HCT116 (cell line): ENCODE measurements at regions not wholly inside any gene's neighbourhood (a gene's known extent, or its start where the extent isn't known, plus 50 kb on each side); places are given as distances from the start of the nearest gene placed in this dataset.

Source experiments
- ATAC-seq: fragments of 200-7000 bp; cut with Tn5 transposase; 2 replicates; pipeline ENCODE4 v1.9.1; 2020; ENCODE audit warnings: mild to moderate bottlenecking, moderate library complexity
- BruUV-seq: library from RNA; stranded (reverse); fragments of 400-500 nt; replicated peaks from 2 replicates; lab custom pipeline; 2021; lab: Mats Ljungman, UMichigan
- CTCF ChIA-PET: fragments of 300-600 bp; sonication (Branson Sonifier 250); formaldehyde crosslinking; loops from one replicate; lab custom pipeline; 2021; ENCODE audit warnings: antibody characterized with exemption; lab: Charles Lee
- POLR2A ChIA-PET: fragments of 300-600, 350-600 bp; sonication (Branson Sonifier 250); formaldehyde crosslinking; loops from one replicate; lab custom pipeline; 2021; ENCODE audit warnings: antibody characterized with exemption; lab: Charles Lee
- RAD21 ChIA-PET, 2 experiments: fragments of 300-600 bp; sonication (Branson Sonifier 250); formaldehyde crosslinking; loops; one replicate each; lab custom pipeline; 2023; ENCODE audit warnings: low total read pairs in 2 of 2; ENCODE audit not compliant: uncharacterized antibody in 2 of 2, unreplicated experiment in 2 of 2, low non-redundant PET in 1 of 2; lab: Charles Lee
- DNase-seq: peaks from one replicate; pipeline ENCODE4 v3.0.0-alpha.2; 2010; ENCODE audit warnings: low read depth, low spot score
- H2AFZ ChIP-seq: fragments of 200-600 bp; shearing (Covaris generic), sonication (generic); 2 replicates; pipeline ENCODE4 v1.6.1; 2017; ENCODE audit warnings: low read depth, mixed run types, mixed read lengths, antibody characterized with exemption, low read length; ENCODE audit not compliant: poor library complexity, severe bottlenecking
- H3K27ac ChIP-seq: 2 replicates; pipeline ENCODE4 v1.5.1; 2012; ENCODE audit warnings: low read depth, low read length
- H3K27me3 ChIP-seq: fragments of 200-600 bp; sonication (generic); 2 replicates; pipeline ENCODE4 v1.6.1; 2016; ENCODE audit warnings: mixed run types, low read length, mixed read lengths; ENCODE audit not compliant: insufficient read depth
- H3K36me3 ChIP-seq, 2 experiments: fragments of 200-500 bp in 1 of 2; fragments of 200-600 bp in 1 of 2; sonication (Bioruptor generic) in 1 of 2; sonication (generic) in 1 of 2; 2 replicates each; pipeline versions ENCODE4 v1.5.1 to v1.6.1; 2014 to 2016; ENCODE audit warnings: low read length in 2 of 2, inconsistent platforms in 1 of 2, mixed read lengths in 1 of 2, mixed run types in 1 of 2; ENCODE audit not compliant: insufficient read depth in 2 of 2, control insufficient read depth in 1 of 2
- H3K4me1 ChIP-seq, 2 experiments: fragments of 200-600 bp in 1 of 2; sonication (generic) in 1 of 2; 2 replicates each; pipeline versions ENCODE4 v1.5.1 to v1.6.1; 2012 to 2017; ENCODE audit warnings: low read length in 2 of 2, inconsistent platforms in 1 of 2, mild to moderate bottlenecking in 1 of 2, mixed read lengths in 1 of 2, mixed run types in 1 of 2, moderate library complexity in 1 of 2; ENCODE audit not compliant: insufficient read depth in 2 of 2, control insufficient read depth in 1 of 2
- H3K4me2 ChIP-seq: fragments of 200-600 bp; sonication (generic); 2 replicates; pipeline ENCODE4 v1.6.1; 2017; ENCODE audit warnings: mixed run types, low read length, mixed read lengths
- H3K4me3 ChIP-seq, 2 experiments: fragments of 200-600 bp in 1 of 2; sonication (generic) in 1 of 2; replicated peaks in 1 of 2; 2 replicates each; pipeline ENCODE4 v1.5.1; 2011 to 2016; ENCODE audit warnings: low read length in 2 of 2, control low read depth in 1 of 2, low read depth in 1 of 2, mild to moderate bottlenecking in 1 of 2, mixed read lengths in 1 of 2, mixed run types in 1 of 2
- H3K79me2 ChIP-seq: fragments of 200-600 bp; sonication (generic); 2 replicates; pipeline ENCODE4 v1.6.1; 2017; ENCODE audit warnings: mild to moderate bottlenecking, mixed run types, low read length, moderate library complexity, mixed read lengths; ENCODE audit not compliant: insufficient read depth
- H3K9ac ChIP-seq: fragments of 200-600 bp; sonication (generic); 2 replicates; pipeline ENCODE4 v1.6.1; 2016; ENCODE audit warnings: low read length, mixed read lengths
- H3K9me2 ChIP-seq: fragments of 200-600 bp; sonication (generic), shearing (Covaris generic); 2 replicates; pipeline ENCODE4 v1.6.1; 2017; ENCODE audit warnings: mixed run types, mild to moderate bottlenecking, moderate library complexity; ENCODE audit not compliant: insufficient read depth
- H3K9me3 ChIP-seq, 2 experiments: fragments of 200-500 bp in 1 of 2; fragments of 200-600 bp in 1 of 2; sonication (Bioruptor generic) in 1 of 2; sonication (generic) in 1 of 2; 2 replicates each; pipeline ENCODE4 v1.6.1; 2014 to 2017; ENCODE audit warnings: low read length in 2 of 2, mixed read lengths in 2 of 2, inconsistent platforms in 1 of 2, low read depth in 1 of 2, mild to moderate bottlenecking in 1 of 2, mixed run types in 1 of 2, moderate library complexity in 1 of 2; ENCODE audit not compliant: control insufficient read depth in 1 of 2, insufficient read depth in 1 of 2
- H4K20me1 ChIP-seq: fragments of 200-600 bp; sonication (generic), shearing (Covaris generic); 2 replicates; pipeline ENCODE4 v1.6.1; 2017; ENCODE audit warnings: mixed run types, mild to moderate bottlenecking, moderate library complexity; ENCODE audit not compliant: insufficient read depth
- CBX3 ChIP-seq: IDR thresholded peaks from 2 replicates; pipeline ENCODE4 v1.6.1; 2012; ENCODE audit warnings: low read depth
- CEBPB ChIP-seq: IDR thresholded peaks from 2 replicates; pipeline ENCODE4 v1.6.1; 2012; ENCODE audit warnings: low read depth
- EGR1 ChIP-seq: IDR thresholded peaks from 2 replicates; pipeline ENCODE4 v1.6.1; 2012; ENCODE audit warnings: low read depth
- ELF1 ChIP-seq: IDR thresholded peaks from 2 replicates; pipeline ENCODE4 v1.6.1; 2012; ENCODE audit warnings: low read depth, borderline replicate concordance
- EZH2 ChIP-seq: fragments of 200-600 bp; sonication (generic); IDR thresholded peaks from 2 replicates; pipeline ENCODE4 v1.6.1; 2017; ENCODE audit warnings: antibody characterized with exemption, mixed run types
- POLR2A ChIP-seq: IDR thresholded peaks from 2 replicates; pipeline ENCODE4 v1.7.0; 2011; ENCODE audit warnings: borderline replicate concordance; ENCODE audit not compliant: insufficient read depth, insufficient read length; ENCODE audit errors: extremely low read depth
- POLR2AphosphoS5 ChIP-seq: IDR thresholded peaks from 2 replicates; pipeline ENCODE4 v1.6.1; 2011; ENCODE audit warnings: mild to moderate bottlenecking, low read depth, low read length, moderate library complexity
- RAD21 ChIP-seq: IDR thresholded peaks from 2 replicates; pipeline ENCODE4 v1.6.1; 2012; ENCODE audit warnings: low read depth, mild to moderate bottlenecking
- SIN3A ChIP-seq: IDR thresholded peaks from 2 replicates; pipeline ENCODE4 v1.6.1; 2012; ENCODE audit warnings: low read depth
- SP1 ChIP-seq: IDR thresholded peaks from 2 replicates; pipeline ENCODE4 v1.6.1; 2012; ENCODE audit warnings: low read depth
- SRF ChIP-seq: IDR thresholded peaks from 2 replicates; pipeline ENCODE4 v1.6.1; 2012; ENCODE audit warnings: low read depth
- TCF7L2 ChIP-seq: IDR thresholded peaks from 2 replicates; pipeline ENCODE4 v1.7.0; 2011; ENCODE audit warnings: borderline replicate concordance, inconsistent platforms; ENCODE audit not compliant: insufficient read depth, insufficient read length; ENCODE audit errors: extremely low read depth
- YY1 ChIP-seq: IDR thresholded peaks from 2 replicates; pipeline ENCODE4 v1.6.1; 2011; ENCODE audit warnings: low read length, low read depth, moderate library complexity, mild to moderate bottlenecking; ENCODE audit not compliant: insufficient replicate concordance; ENCODE audit errors: extremely low read depth
- ZFX ChIP-seq: fragments of 450-650 bp; IDR thresholded peaks from 2 replicates; pipeline ENCODE4 v1.6.1; 2017
- ZNF274 ChIP-seq: fragments of 200-500 bp; sonication (Bioruptor generic); IDR thresholded peaks from 2 replicates; pipeline ENCODE4 v1.6.1; 2014; ENCODE audit warnings: mild to moderate bottlenecking, low read depth, low read length, inconsistent platforms
- intact Hi-C: fragments of 100-400 bp; cut with micrococcal nuclease; formaldehyde crosslinking; loops from 2 replicates; pipeline ENCODE4 v1.10.0; 2022
- TF ChIP-seq, protein P1 (sequence below), 3 experiments: fragments of 200-600 bp in 1 of 3; sonication (generic) in 1 of 3; IDR thresholded peaks in 2 of 3; conservative IDR thresholded peaks in 1 of 3; 2 replicates each; pipeline ENCODE4 v1.5.1; 2012 to 2017; ENCODE audit warnings: low read depth in 2 of 3, low read length in 2 of 3, antibody characterized with exemption in 1 of 3, borderline replicate concordance in 1 of 3, control low read depth in 1 of 3, mild to moderate bottlenecking in 1 of 3, mixed read lengths in 1 of 3, mixed run types in 1 of 3, moderate library complexity in 1 of 3; ENCODE audit not compliant: insufficient read depth in 1 of 3
- TF ChIP-seq, protein P2 (sequence below): IDR thresholded peaks from 2 replicates; pipeline ENCODE4 v1.6.1; 2012; ENCODE audit warnings: low read depth
- TF ChIP-seq, protein P3 (sequence below): IDR thresholded peaks from 2 replicates; pipeline ENCODE4 v1.6.1; 2012

DNA sequence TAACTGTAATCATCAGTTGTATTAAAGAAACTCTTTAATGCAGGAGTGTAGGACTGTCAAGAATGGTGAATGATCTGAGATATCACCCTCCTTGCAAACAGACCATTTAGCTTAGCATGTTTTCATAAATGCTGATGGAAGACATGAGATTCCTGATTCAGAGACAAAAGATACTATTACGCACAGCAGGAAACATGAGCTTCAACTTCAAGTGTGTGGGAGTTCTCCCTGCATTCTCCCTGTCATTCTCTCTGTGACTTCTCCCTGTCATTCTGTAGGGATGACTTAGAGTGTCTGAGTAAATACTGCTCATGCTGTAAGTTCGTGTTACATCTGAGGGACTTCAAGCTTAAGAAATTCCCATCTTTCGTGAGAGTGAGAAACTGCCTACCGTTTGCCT is 866.0 kb upstream of the PRKX start:
- CTCF ChIA-PET = no interaction called here
- DNase-seq = no peak
- no peak overlapping the region for H3K4me3 ChIP-seq
- TF ChIP-seq POLR2A (no peak), POLR2AphosphoS5 (no peak), ELF1 (no peak), RAD21 (no peak), SP1 (no peak), ZFX (no peak), EZH2 (no peak), YY1 (no peak), CBX3 (no peak), EGR1 (no peak), ZNF274 (no peak), SIN3A (no peak), SRF (no peak), CEBPB (no peak), TCF7L2 (no peak)
- TF ChIP-seq, protein P1, sequence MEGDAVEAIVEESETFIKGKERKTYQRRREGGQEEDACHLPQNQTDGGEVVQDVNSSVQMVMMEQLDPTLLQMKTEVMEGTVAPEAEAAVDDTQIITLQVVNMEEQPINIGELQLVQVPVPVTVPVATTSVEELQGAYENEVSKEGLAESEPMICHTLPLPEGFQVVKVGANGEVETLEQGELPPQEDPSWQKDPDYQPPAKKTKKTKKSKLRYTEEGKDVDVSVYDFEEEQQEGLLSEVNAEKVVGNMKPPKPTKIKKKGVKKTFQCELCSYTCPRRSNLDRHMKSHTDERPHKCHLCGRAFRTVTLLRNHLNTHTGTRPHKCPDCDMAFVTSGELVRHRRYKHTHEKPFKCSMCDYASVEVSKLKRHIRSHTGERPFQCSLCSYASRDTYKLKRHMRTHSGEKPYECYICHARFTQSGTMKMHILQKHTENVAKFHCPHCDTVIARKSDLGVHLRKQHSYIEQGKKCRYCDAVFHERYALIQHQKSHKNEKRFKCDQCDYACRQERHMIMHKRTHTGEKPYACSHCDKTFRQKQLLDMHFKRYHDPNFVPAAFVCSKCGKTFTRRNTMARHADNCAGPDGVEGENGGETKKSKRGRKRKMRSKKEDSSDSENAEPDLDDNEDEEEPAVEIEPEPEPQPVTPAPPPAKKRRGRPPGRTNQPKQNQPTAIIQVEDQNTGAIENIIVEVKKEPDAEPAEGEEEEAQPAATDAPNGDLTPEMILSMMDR (IDR thresholded peaks at IDR 0.05 in 2 of 3, conservative IDR thresholded peaks at IDR 0.05 in 1 of 3; ENCODE audit: borderline replicate concordance in 1 of 3, insufficient read depth in 1 of 3, low read depth in 2 of 3, low read length in 2 of 3) = no peak
- TF ChIP-seq, protein P2, sequence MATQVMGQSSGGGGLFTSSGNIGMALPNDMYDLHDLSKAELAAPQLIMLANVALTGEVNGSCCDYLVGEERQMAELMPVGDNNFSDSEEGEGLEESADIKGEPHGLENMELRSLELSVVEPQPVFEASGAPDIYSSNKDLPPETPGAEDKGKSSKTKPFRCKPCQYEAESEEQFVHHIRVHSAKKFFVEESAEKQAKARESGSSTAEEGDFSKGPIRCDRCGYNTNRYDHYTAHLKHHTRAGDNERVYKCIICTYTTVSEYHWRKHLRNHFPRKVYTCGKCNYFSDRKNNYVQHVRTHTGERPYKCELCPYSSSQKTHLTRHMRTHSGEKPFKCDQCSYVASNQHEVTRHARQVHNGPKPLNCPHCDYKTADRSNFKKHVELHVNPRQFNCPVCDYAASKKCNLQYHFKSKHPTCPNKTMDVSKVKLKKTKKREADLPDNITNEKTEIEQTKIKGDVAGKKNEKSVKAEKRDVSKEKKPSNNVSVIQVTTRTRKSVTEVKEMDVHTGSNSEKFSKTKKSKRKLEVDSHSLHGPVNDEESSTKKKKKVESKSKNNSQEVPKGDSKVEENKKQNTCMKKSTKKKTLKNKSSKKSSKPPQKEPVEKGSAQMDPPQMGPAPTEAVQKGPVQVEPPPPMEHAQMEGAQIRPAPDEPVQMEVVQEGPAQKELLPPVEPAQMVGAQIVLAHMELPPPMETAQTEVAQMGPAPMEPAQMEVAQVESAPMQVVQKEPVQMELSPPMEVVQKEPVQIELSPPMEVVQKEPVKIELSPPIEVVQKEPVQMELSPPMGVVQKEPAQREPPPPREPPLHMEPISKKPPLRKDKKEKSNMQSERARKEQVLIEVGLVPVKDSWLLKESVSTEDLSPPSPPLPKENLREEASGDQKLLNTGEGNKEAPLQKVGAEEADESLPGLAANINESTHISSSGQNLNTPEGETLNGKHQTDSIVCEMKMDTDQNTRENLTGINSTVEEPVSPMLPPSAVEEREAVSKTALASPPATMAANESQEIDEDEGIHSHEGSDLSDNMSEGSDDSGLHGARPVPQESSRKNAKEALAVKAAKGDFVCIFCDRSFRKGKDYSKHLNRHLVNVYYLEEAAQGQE = no peak
- TF ChIP-seq, protein P3, sequence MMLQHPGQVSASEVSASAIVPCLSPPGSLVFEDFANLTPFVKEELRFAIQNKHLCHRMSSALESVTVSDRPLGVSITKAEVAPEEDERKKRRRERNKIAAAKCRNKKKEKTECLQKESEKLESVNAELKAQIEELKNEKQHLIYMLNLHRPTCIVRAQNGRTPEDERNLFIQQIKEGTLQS = no peak
- TF ChIP-seq, all 23 proteins: peak for 0
- Histone ChIP-seq H3K27ac (no peak overlapping the region), H4K20me1 (no peaks in the 10 kb centered on the region), H3K9me2 (no peaks in the 10 kb centered on the region), H3K79me2 (no peaks in the 10 kb centered on the region), H3K9me3 (no peaks in the 10 kb centered on the region), H3K4me1 (no peaks in the 10 kb centered on the region), H3K9ac (no peak overlapping the region), H2AFZ (no peak overlapping the region), H3K4me2 (no peak overlapping the region), H3K27me3 (no peaks in the 10 kb centered on the region), H3K36me3 (no peaks in the 10 kb centered on the region)
- POLR2A ChIA-PET = no interaction called here
- BruUV-seq = no TSS peak
- no peak for ATAC-seq
- RAD21 ChIA-PET = no interaction called here
- intact Hi-C loops = no loop called here
